Thyroid gland (tissue), 4 donors: ENCODE measurements at regions not wholly inside any gene's neighbourhood (a gene's known extent, or its start where the extent isn't known, plus 50 kb on each side); places are given as distances from the start of the nearest gene placed in this dataset.
"Not testable (repeated sequence)": the region's sequence is repeated elsewhere in the genome, so short reads cannot be mapped to it uniquely, and the experiment has no call there.

Experiments used
- DNase-seq, 2 donors: peaks; one replicate each; pipeline ENCODE4 v3.0.0-alpha.2; 2019
- H3K27ac ChIP-seq, 3 donors: fragments of 200-600 bp; sonication (generic); 1 replicate in 2 of 3; 2 replicates in 1 of 3; pipeline ENCODE4 v1.5.1; 2016 to 2019; ENCODE audit warnings: mild to moderate bottlenecking in 1 of 3, moderate library complexity in 1 of 3
- H3K27me3 ChIP-seq: fragments of 200-600 bp; sonication (generic); one replicate; pipeline ENCODE4 v1.5.1; 2019
- H3K36me3 ChIP-seq, 2 donors: fragments of 200-600 bp; sonication (generic); one replicate each; pipeline ENCODE4 v1.5.1; 2016 to 2019
- H3K4me1 ChIP-seq, 2 donors: fragments of 200-600 bp; sonication (generic); one replicate each; pipeline ENCODE4 v1.5.1; 2017 to 2019
- H3K4me3 ChIP-seq, 3 donors: fragments of 200-600 bp; sonication (generic); replicated peaks in 1 of 3; 1 replicate in 2 of 3; 2 replicates in 1 of 3; pipeline ENCODE4 v1.5.1; 2016; ENCODE audit warnings: mild to moderate bottlenecking in 1 of 3
- H3K9me3 ChIP-seq: fragments of 200-600 bp; sonication (generic); one replicate; pipeline ENCODE4 v1.5.1; 2017
- POLR2A ChIP-seq, 2 donors: fragments of 450-650 bp; IDR thresholded peaks; one replicate each; pipeline ENCODE4 v1.6.1; 2017; ENCODE audit warnings: antibody characterized with exemption in 2 of 2, mild to moderate bottlenecking in 2 of 2, moderate library complexity in 1 of 2
- WGBS, 2 donors: methylation state at CpG; one replicate each; pipeline ENCODE4 v1.1.5; 2017; 5-methylcytosine and 5-hydroxymethylcytosine counted together
- intact Hi-C: fragments of 100-400 bp; cut with DNase I; formaldehyde crosslinking; loops from one replicate; pipeline ENCODE4 v1.15.1; 2023
- TF ChIP-seq, protein P1 (sequence below), 6 experiments: fragments of 200-600 bp in 3 of 6; fragments of 450-650 bp in 3 of 6; sonication (generic) in 3 of 6; IDR thresholded peaks; one replicate each; pipeline ENCODE4 v1.5.1; 2016 to 2019; ENCODE audit warnings: antibody characterized with exemption in 6 of 6, mild to moderate bottlenecking in 2 of 6, inconsistent platforms in 1 of 6, moderate library complexity in 1 of 6

GRCh38 chr3:152211655-152212054, 57.1 kb upstream of the MBNL1 start:
- H3K27ac ChIP-seq, result no peak overlapping the region
- H3K27me3 ChIP-seq, result no peaks in the 10 kb centered on the region
- no peak for DNase-seq
- intact Hi-C loops, result no loop called here
- H3K36me3 ChIP-seq, result no peaks in the 10 kb centered on the region
- no peaks in the 10 kb centered on the region for H3K9me3 ChIP-seq
- no peak for TF ChIP-seq POLR2A (IDR thresholded peaks at IDR 0.05)
- TF ChIP-seq, protein P1, sequence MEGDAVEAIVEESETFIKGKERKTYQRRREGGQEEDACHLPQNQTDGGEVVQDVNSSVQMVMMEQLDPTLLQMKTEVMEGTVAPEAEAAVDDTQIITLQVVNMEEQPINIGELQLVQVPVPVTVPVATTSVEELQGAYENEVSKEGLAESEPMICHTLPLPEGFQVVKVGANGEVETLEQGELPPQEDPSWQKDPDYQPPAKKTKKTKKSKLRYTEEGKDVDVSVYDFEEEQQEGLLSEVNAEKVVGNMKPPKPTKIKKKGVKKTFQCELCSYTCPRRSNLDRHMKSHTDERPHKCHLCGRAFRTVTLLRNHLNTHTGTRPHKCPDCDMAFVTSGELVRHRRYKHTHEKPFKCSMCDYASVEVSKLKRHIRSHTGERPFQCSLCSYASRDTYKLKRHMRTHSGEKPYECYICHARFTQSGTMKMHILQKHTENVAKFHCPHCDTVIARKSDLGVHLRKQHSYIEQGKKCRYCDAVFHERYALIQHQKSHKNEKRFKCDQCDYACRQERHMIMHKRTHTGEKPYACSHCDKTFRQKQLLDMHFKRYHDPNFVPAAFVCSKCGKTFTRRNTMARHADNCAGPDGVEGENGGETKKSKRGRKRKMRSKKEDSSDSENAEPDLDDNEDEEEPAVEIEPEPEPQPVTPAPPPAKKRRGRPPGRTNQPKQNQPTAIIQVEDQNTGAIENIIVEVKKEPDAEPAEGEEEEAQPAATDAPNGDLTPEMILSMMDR (IDR thresholded peaks at IDR 0.05), result no peak
- no peak overlapping the region for H3K4me3 ChIP-seq
- H3K4me1 ChIP-seq, result no peaks in the 10 kb centered on the region
- WGBS, 2 donors, result 69 to 75% methylated on average over 1 of the region's 1 CpG

DNA sequence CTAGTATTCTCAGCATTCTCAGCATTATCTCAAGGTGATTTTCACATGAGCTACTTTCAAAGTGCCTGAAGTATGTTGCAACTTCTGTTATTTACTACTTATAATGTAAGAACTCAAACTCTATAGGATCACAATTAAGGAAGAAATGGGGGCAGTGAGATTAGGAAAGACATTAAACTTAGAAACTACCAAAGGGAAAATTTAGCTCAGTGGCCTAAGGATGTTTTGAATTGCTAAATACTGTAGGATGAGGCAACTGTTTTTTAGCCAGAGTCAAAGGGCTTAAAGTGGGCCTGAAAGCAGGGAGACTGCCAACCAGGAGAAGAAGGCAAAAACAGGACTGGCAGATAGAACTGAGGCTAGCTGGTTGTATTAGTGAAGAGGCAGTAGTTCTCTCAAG, 55.5 kb upstream of the MBNL1 start:
- DNase-seq, result peak in 1 of 2 donors; percentile 7
- TF ChIP-seq, protein P1 (IDR thresholded peaks at IDR 0.05), result no peak
- no peak for TF ChIP-seq POLR2A (IDR thresholded peaks at IDR 0.05)
- Histone ChIP-seq H3K4me3 (no peak overlapping the region), H3K9me3 (no peaks in the 10 kb centered on the region), H3K27me3 (no peaks in the 10 kb centered on the region), H3K4me1 (no peaks in the 10 kb centered on the region), H3K36me3 (no peaks in the 10 kb centered on the region), H3K27ac (no peak overlapping the region)
- intact Hi-C loops, result no loop called here

DNA sequence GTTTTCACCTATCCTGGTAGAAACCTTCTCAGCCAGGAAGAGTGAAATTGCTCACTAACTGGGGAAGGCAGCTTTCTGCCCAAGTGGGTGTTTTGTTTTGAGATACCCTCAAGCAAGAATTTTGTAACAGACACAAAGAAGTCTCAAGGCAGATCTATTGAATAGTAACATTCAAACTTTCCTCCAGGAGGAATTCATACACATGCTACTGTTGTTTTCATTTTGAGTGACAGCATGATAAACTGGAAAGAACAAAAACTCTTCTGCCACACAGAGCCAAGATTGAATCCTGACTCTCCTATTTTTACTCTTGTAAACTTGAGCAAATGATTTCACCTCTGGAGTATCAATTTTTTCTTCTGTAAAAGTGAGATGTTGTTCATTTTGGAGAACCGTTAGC, 54.8 kb upstream of the MBNL1 start:
- Histone ChIP-seq H3K4me3 (no peak overlapping the region), H3K4me1 (no peaks in the 10 kb centered on the region), H3K27ac (no peak overlapping the region), H3K27me3 (no peaks in the 10 kb centered on the region), H3K9me3 (no peaks in the 10 kb centered on the region), H3K36me3 (no peaks in the 10 kb centered on the region)
- no peak for DNase-seq
- 97 to 98% methylated on average over 1 of the region's 1 CpG for WGBS, 2 donors
- TF ChIP-seq, protein P1 (IDR thresholded peaks at IDR 0.05), result no peak
- TF ChIP-seq POLR2A (IDR thresholded peaks at IDR 0.05), result no peak
- intact Hi-C loops, result no loop called here

DNA sequence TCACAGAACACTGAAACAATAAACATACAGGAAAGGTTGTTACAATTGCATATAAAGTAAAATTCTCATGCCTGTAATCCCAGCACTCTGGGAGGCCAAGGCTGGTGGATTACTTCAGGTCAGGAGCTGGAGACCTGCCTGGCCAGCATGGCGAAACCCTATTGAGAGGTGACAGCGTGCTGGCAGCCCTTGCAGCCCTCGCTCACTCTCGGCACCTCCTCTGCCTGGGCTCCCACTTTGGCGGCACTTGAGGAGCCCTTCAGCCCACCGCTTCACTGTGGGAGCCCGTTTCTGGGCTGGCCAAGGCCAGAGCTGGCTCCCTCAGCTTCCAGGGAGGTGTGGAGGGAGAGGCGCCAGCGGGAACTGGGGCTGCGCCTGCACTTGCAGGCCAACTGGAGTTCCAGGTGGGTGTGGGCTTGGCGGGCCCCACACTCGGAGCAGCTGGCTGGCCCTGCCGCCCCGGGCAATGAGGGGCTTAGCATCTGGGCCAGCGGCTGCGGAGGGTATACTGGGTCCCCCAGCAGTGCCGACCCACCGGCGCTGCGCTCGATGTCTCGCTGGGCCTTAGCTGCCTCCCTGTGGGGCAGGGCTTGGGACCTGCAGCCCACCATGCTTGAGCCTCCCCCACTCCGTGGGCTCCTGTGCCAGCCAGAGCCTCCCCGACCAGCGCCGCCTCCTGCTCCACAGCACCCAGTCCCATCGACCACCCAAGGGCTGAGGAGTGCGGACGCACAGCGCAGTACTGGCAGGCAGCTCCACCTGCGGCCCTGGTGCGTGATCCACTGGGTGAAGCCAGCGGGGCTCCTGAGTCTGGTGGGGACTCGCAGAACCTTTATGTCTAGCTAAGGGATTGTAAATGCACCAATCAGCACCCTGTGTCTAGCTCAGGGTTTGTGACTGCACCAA, 51.5 kb upstream of the MBNL1 start:
- H3K36me3 ChIP-seq, H3K9me3 ChIP-seq, DNase-seq, H3K27ac ChIP-seq, H3K4me1 ChIP-seq, intact Hi-C loops, H3K4me3 ChIP-seq, H3K27me3 ChIP-seq: not testable (repeated sequence)
- WGBS, 2 donors, result 89 to 97% methylated on average over 14 to 18 of the region's 34 CpGs

DNA sequence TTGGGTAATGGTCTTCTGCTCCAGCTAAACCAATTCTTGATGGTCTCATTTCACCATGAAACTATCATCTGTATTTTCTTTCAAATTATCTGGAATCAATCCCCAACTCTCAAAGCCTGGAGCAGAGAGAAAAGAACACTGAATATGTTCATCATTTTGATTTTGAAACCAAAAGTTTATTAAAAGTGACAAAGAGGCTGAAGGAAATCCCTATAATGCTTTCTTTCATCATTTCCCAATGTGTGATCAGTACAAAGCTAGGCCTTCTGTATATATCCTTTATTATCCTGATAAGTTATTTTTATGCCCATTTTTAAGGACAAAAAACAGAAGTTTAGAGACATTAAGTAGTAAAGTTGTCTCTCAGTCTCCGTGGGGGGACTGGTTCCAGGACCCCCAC, 50.1 kb upstream of the MBNL1 start:
- Histone ChIP-seq H3K4me1 (peaks cover 0 to 4% of the 10 kb centered on the region in 2 donors), H3K9me3 (no peaks in the 10 kb centered on the region), H3K36me3 (no peaks in the 10 kb centered on the region), H3K4me3 (no peak overlapping the region), H3K27ac (no peak overlapping the region), H3K27me3 (no peaks in the 10 kb centered on the region)
- intact Hi-C loops, result no loop called here
- WGBS, 2 donors, result 86 to 90% methylated on average over 1 of the region's 1 CpG
- DNase-seq, result no peak
- TF ChIP-seq POLR2A (IDR thresholded peaks at IDR 0.05), result no peak
- TF ChIP-seq, protein P1 (IDR thresholded peaks at IDR 0.05), result no peak
